GM12891 (cell line): ENCODE measurements at regions not wholly inside any gene's neighbourhood (a gene's known extent, or its start where the extent isn't known, plus 50 kb on each side); places are given as distances from the start of the nearest gene placed in this dataset.

Experiments used
- POLR2A ChIP-seq: IDR thresholded peaks from 2 replicates; pipeline ENCODE4 v1.6.1; 2011; ENCODE audit warnings: low read depth, low read length, control low read depth
- POLR2AphosphoS5 ChIP-seq: IDR thresholded peaks from 2 replicates; pipeline ENCODE4 v1.6.1; 2011; ENCODE audit warnings: low read depth, low read length, control low read depth
- POU2F2 ChIP-seq: IDR thresholded peaks from 2 replicates; pipeline ENCODE4 v1.6.1; 2011; ENCODE audit warnings: low read depth, mild to moderate bottlenecking, control low read depth, low read length, moderate library complexity
- SPI1 ChIP-seq: IDR thresholded peaks from 2 replicates; pipeline ENCODE4 v1.6.1; 2011; ENCODE audit warnings: low read depth, low read length, control low read depth

DNA sequence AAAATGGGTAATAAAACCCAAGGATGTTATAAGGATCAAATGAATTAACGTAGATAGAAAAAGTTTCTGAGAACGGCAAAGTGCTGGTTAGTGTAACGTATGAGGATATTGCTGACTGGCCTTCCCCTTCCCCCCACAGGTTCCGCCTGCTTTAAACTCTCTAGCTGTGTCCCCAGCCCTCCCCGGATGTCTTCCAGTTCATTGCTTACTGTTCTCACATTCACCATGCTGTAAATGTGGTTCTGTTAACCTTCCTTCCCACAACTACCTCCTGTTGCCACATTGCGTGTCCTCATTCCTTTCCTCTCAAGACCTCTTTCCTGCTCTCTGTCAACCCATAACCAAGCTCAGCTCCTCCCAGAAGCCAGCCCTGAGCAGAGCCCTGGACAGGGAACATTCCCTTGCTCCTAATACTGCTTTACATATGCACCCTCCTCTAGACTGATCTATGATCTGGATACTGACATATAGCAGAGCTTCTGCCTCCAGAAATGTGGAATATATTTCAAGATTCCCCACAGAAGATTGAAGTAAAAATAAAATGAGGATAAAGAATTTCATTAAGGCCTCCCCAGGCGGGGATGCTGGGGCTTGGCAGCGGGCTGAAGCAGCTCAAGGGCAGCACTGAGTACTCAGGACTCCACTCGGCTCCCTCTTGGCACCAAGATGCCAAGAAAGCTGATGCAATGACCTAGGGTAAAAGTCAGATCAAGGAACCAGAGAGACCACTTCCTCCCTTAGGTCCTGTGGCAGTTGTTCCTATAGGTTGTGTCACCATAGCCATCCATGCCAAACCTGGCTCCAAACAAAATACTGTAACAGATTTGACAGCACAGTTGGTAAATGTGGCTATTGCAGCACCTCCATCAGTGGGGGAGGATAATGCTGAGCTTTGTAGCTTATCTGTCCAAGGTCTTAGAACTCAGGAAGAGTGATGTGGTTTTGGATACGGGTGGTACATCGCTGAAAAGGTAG is 136.4 kb upstream of the PIK3C3 start:
- TF ChIP-seq POLR2A (no peak), SPI1 (no peak), POLR2AphosphoS5 (no peak), POU2F2 (no peak)
